Fibroblast of villous mesenchyme (primary cell): ENCODE measurements at regions not wholly inside any gene's neighbourhood (a gene's known extent, or its start where the extent isn't known, plus 50 kb on each side); places are given as distances from the start of the nearest gene placed in this dataset.

ENCODE experiments used
- DNase-seq: peaks from one replicate; pipeline ENCODE4 v3.0.0-alpha.2; 2010; ENCODE audit warnings: low read depth
- H3K4me3 ChIP-seq: 2 replicates; pipeline ENCODE4 v1.5.1; 2011; ENCODE audit warnings: low read depth, mild to moderate bottlenecking, low read length
- TF ChIP-seq, protein P1 (sequence below): IDR thresholded peaks from 2 replicates; pipeline ENCODE4 v1.5.1; 2012; ENCODE audit warnings: low read depth, mild to moderate bottlenecking, low read length; ENCODE audit not compliant: insufficient read depth

GRCh38 chr13:22086597-22087330 is 415.9 kb downstream of the FGF9 start:
- TF ChIP-seq, protein P1, sequence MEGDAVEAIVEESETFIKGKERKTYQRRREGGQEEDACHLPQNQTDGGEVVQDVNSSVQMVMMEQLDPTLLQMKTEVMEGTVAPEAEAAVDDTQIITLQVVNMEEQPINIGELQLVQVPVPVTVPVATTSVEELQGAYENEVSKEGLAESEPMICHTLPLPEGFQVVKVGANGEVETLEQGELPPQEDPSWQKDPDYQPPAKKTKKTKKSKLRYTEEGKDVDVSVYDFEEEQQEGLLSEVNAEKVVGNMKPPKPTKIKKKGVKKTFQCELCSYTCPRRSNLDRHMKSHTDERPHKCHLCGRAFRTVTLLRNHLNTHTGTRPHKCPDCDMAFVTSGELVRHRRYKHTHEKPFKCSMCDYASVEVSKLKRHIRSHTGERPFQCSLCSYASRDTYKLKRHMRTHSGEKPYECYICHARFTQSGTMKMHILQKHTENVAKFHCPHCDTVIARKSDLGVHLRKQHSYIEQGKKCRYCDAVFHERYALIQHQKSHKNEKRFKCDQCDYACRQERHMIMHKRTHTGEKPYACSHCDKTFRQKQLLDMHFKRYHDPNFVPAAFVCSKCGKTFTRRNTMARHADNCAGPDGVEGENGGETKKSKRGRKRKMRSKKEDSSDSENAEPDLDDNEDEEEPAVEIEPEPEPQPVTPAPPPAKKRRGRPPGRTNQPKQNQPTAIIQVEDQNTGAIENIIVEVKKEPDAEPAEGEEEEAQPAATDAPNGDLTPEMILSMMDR = no peak
- DNase-seq = peak; percentile 29
- no peak overlapping the region for H3K4me3 ChIP-seq

DNA sequence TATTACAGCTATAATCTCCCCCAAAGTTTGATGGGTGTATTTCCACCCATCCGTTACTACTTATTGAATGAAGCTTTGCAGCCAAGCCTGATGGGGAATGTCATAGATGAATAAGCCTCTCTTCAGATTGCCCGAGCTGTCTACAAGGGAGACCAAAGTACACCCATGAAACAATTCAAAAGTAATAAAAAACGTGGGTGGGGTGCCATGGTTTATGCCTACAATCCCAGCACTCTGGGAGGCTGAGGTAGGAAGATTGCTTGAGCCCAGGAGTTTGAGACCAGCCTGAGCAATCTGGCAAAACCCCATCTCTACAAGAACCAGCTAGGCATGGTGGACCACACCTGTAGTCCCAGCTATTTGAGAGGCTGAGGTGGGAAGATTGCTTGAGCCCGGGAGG is 419.2 kb downstream of the FGF9 start:
- no peak overlapping the region for H3K4me3 ChIP-seq
- DNase-seq = no peak
- TF ChIP-seq, protein P1 = no peak

GRCh38 chr13:22091222-22091970 is 420.5 kb downstream of the FGF9 start:
- TF ChIP-seq, protein P1 = no peak
- DNase-seq = peak; percentile 38
- no peak overlapping the region for H3K4me3 ChIP-seq

DNA sequence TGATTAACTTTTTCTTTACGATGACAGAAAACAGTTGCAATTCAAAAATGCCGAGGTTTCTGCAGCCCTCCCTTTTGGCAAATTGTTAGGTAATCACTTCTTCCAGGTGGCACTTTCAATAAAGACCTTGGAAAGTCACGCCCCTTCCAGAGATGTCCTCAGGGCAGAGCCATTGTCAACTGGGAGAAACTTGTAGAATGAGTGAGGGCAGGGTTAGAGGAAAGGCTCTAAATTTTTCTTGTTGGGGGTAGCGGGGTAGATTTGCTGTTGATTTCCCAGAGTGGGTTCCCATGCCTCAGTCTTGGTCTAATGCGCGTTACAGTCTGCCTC is 421.1 kb downstream of the FGF9 start:
- DNase-seq = no peak
- TF ChIP-seq, protein P1 = no peak
- H3K4me3 ChIP-seq = no peak overlapping the region

DNA sequence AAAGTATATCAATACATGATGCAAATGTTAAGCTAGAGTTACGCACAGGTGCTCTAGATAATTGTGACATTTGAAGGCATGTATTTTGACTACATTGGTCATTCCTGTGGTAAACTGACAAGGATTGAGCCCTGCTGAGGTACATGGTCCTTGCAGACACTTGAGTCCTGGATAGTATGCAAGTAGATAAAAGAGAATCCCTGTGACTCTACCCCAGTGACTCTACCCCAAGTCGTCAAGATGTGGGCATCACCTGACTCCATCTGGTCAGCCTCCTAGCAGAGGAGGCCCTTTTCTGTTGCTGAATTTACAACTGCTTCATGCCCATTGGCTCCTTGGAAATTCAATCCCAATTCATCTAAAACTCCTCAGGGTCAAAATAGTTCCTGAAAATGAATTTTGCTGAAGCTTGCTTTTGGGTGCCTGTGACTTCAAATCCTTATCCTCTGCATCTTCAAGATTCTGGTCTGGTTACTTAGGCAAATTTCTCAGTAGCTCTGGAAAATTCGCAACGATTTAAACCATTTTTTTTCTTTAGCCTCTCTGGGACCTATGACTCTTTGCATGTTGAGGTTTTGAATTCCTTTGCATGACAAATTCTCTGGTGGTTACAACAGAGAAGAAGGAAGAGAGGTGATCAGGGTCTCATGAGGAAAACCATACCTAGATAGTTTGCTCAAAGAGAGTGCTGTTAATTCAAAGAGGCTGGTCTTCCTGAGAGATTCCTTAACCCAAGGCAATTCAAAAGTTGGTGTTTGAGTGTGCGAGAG is 422.1 kb downstream of the FGF9 start:
- TF ChIP-seq, protein P1 = no peak
- peak; percentile 13 for DNase-seq
- no peak overlapping the region for H3K4me3 ChIP-seq

GRCh38 chr13:22095794-22096193 is 424.9 kb downstream of the FGF9 start:
- no peak for DNase-seq
- H3K4me3 ChIP-seq = no peak overlapping the region
- TF ChIP-seq, protein P1 = no peak
